ENCODE measurements at regions not wholly inside any gene's neighbourhood (a gene's known extent, or its start where the extent isn't known, plus 50 kb on each side); places are given as distances from the start of the nearest gene placed in this dataset.

DNA sequence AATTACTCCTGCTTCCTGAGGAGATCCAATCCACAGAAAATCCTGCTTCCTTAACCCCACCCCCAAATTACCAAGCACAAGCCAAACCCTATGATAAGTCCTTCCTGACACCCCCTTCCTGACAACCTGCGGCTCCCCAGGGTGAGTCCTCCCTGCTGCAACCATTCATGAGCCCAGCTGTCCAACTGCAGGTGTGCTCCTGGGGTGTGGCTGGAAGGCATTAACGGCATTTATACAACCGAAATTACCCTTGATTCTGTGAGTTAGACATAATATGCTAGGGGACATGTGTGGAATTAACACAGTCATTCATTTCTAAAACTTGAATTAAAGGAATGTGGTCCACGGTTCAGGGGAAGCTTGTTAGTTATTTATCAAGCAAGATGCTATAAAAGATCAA is 119.0 kb upstream of the ALKAL2 start:
- H3K36me3 ChIP-seq (ENCODE audit: insufficient read depth, low read length) = no peaks in the 10 kb centered on the region
- ATAC-seq (ENCODE audit: insufficient read depth, low read depth) (no peak), DNase-seq (no peak)
- H3K4me2 ChIP-seq (ENCODE audit: insufficient read depth, low read length) = no peak overlapping the region
- H3K4me3 ChIP-seq (ENCODE audit: low read depth in 1 of 2, low read length in 2 of 2) = no peak overlapping the region
- peaks cover 13% of the 10 kb centered on the region for H3K4me1 ChIP-seq (ENCODE audit: insufficient read depth, low read length)
- H3K9me3 ChIP-seq (ENCODE audit: insufficient read depth, low read length, severe bottlenecking) = peaks cover 3% of the 10 kb centered on the region
- H2AFZ ChIP-seq (ENCODE audit: low read depth, low read length) = no peak overlapping the region
- no peak overlapping the region for H3K9ac ChIP-seq (ENCODE audit: low read depth, low read length)
- no peaks in the 10 kb centered on the region for H3K27me3 ChIP-seq (ENCODE audit: insufficient read depth, low read length, poor library complexity)
- H4K20me1 ChIP-seq (ENCODE audit: insufficient read depth, low read length) = no peaks in the 10 kb centered on the region
- H3K79me2 ChIP-seq (ENCODE audit: insufficient read depth, low read length) = no peaks in the 10 kb centered on the region
- H3K27ac ChIP-seq (ENCODE audit: low read length) = no peak overlapping the region
- no peak for TF ChIP-seq EZH2 (IDR thresholded peaks at IDR 0.05; ENCODE audit: borderline replicate concordance, low read depth, low read length, severe bottlenecking)
- TF ChIP-seq, protein P1, sequence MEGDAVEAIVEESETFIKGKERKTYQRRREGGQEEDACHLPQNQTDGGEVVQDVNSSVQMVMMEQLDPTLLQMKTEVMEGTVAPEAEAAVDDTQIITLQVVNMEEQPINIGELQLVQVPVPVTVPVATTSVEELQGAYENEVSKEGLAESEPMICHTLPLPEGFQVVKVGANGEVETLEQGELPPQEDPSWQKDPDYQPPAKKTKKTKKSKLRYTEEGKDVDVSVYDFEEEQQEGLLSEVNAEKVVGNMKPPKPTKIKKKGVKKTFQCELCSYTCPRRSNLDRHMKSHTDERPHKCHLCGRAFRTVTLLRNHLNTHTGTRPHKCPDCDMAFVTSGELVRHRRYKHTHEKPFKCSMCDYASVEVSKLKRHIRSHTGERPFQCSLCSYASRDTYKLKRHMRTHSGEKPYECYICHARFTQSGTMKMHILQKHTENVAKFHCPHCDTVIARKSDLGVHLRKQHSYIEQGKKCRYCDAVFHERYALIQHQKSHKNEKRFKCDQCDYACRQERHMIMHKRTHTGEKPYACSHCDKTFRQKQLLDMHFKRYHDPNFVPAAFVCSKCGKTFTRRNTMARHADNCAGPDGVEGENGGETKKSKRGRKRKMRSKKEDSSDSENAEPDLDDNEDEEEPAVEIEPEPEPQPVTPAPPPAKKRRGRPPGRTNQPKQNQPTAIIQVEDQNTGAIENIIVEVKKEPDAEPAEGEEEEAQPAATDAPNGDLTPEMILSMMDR (IDR thresholded peaks at IDR 0.05; ENCODE audit: borderline replicate concordance, extremely low read depth, low read length, poor library complexity, severe bottlenecking) = no peak

DNA sequence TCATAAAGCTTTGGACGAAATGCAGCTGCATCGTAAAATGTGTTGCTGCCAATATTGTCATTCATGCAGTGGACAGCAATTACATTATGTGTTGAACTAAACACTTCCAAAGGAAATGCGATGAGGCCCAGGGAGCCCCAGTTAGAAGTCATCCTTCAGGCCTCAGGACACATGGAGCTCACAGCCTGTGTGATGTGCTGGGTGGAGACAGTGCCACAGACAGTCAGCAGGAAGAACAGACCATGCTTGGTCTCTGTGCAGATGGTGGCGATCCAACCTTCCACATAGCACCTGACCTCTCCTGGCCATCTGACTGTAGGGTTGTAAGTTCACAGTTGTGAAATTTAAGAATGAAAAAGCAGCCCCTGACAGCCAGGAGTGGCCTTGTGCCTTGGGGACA is 118.3 kb upstream of the ALKAL2 start:
- no peak for ATAC-seq (ENCODE audit: insufficient read depth, low read depth)

DNA sequence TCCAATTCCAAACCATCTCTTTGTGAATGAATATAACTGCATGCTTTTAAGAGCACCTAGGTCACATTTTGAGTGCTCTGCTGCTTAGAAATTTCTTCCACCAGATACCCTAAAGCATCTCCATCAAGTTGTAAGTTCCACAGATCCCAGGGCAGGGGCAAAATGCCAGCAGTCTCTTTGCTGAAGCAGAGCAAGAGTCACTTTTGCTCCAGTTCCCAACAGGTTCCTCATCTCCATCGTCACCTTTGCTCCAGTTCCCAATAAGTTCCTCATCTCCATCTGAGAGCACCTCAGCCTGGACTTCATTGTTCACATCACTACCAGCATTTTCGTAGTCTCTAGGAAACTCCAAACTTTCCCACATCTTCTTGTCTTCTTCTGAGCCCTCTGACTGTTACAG is 116.7 kb upstream of the ALKAL2 start:
- TF ChIP-seq, protein P1 (IDR thresholded peaks at IDR 0.05; ENCODE audit: borderline replicate concordance, extremely low read depth, low read length, poor library complexity, severe bottlenecking) = no peak
- TF ChIP-seq EZH2 (IDR thresholded peaks at IDR 0.05; ENCODE audit: borderline replicate concordance, low read depth, low read length, severe bottlenecking) = no peak
- no peak overlapping the region for H3K4me2 ChIP-seq (ENCODE audit: insufficient read depth, low read length)
- no peak for DNase-seq

More for the DNA sequence above, 118.3 kb upstream of the ALKAL2 start:
- no peak overlapping the region for H2AFZ ChIP-seq (ENCODE audit: low read depth, low read length)
- TF ChIP-seq, protein P1 (IDR thresholded peaks at IDR 0.05; ENCODE audit: borderline replicate concordance, extremely low read depth, low read length, poor library complexity, severe bottlenecking) = no peak
- TF ChIP-seq EZH2 (IDR thresholded peaks at IDR 0.05; ENCODE audit: borderline replicate concordance, low read depth, low read length, severe bottlenecking) = no peak
- no peak overlapping the region for H3K4me2 ChIP-seq (ENCODE audit: insufficient read depth, low read length)
- H3K4me3 ChIP-seq (ENCODE audit: low read depth in 1 of 2, low read length in 2 of 2) = no peak overlapping the region
- H3K4me1 ChIP-seq (ENCODE audit: insufficient read depth, low read length) = peaks cover 19% of the 10 kb centered on the region
- H4K20me1 ChIP-seq (ENCODE audit: insufficient read depth, low read length) = no peaks in the 10 kb centered on the region
- peaks cover 3% of the 10 kb centered on the region for H3K9me3 ChIP-seq (ENCODE audit: insufficient read depth, low read length, severe bottlenecking)
- no peak for DNase-seq
- H3K36me3 ChIP-seq (ENCODE audit: insufficient read depth, low read length) = no peaks in the 10 kb centered on the region
- no peaks in the 10 kb centered on the region for H3K79me2 ChIP-seq (ENCODE audit: insufficient read depth, low read length)
- H3K27me3 ChIP-seq (ENCODE audit: insufficient read depth, low read length, poor library complexity) = no peaks in the 10 kb centered on the region
- H3K27ac ChIP-seq (ENCODE audit: low read length) = no peak overlapping the region
- no peak overlapping the region for H3K9ac ChIP-seq (ENCODE audit: low read depth, low read length)

DNA sequence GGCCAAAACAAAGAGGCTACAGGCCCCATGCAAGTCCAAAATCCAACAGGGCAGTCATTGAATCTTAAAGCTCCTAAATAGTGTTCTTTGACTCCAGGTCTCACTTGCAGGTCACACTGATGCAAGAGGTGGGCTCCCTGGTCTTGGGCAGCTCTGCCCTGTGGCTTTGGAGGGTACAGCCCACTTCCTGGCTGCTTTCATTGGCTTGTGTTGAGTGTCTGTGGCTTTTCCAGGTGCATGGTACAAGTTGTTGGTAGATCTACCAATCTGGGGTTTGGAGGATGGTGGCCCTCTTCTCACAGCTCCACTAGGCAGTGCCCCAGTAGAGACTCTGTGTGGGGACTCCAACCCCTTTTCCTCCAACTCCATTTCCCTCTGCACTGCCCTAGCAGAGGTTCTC is 115.8 kb upstream of the ALKAL2 start:
- H3K79me2 ChIP-seq (ENCODE audit: insufficient read depth, low read length) = no peaks in the 10 kb centered on the region
- DNase-seq (peak; percentile 78), ATAC-seq (ENCODE audit: insufficient read depth, low read depth) (peak; percentile 91)
- H3K27me3 ChIP-seq (ENCODE audit: insufficient read depth, low read length, poor library complexity) = no peaks in the 10 kb centered on the region
- H3K4me1 ChIP-seq (ENCODE audit: insufficient read depth, low read length) = peaks cover 23% of the 10 kb centered on the region
- H3K4me3 ChIP-seq (ENCODE audit: low read depth in 1 of 2, low read length in 2 of 2) = no peak overlapping the region
- peaks cover 3% of the 10 kb centered on the region for H3K9me3 ChIP-seq (ENCODE audit: insufficient read depth, low read length, severe bottlenecking)
- H3K36me3 ChIP-seq (ENCODE audit: insufficient read depth, low read length) = no peaks in the 10 kb centered on the region
- no peaks in the 10 kb centered on the region for H4K20me1 ChIP-seq (ENCODE audit: insufficient read depth, low read length)
- H2AFZ ChIP-seq (ENCODE audit: low read depth, low read length) = no peak overlapping the region
- H3K4me2 ChIP-seq (ENCODE audit: insufficient read depth, low read length) = no peak overlapping the region
- TF ChIP-seq EZH2 (IDR thresholded peaks at IDR 0.05; ENCODE audit: borderline replicate concordance, low read depth, low read length, severe bottlenecking) = no peak
- TF ChIP-seq, protein P1 (IDR thresholded peaks at IDR 0.05; ENCODE audit: borderline replicate concordance, extremely low read depth, low read length, poor library complexity, severe bottlenecking) = no peak
- no peak overlapping the region for H3K27ac ChIP-seq (ENCODE audit: low read length)
- no peak overlapping the region for H3K9ac ChIP-seq (ENCODE audit: low read depth, low read length)

More for the DNA sequence above, 116.7 kb upstream of the ALKAL2 start:
- no peak overlapping the region for H3K9ac ChIP-seq (ENCODE audit: low read depth, low read length)
- no peaks in the 10 kb centered on the region for H3K36me3 ChIP-seq (ENCODE audit: insufficient read depth, low read length)
- no peak for ATAC-seq (ENCODE audit: insufficient read depth, low read depth)
- H3K4me1 ChIP-seq (ENCODE audit: insufficient read depth, low read length) = peaks cover 23% of the 10 kb centered on the region
- no peak overlapping the region for H3K27ac ChIP-seq (ENCODE audit: low read length)
- H3K27me3 ChIP-seq (ENCODE audit: insufficient read depth, low read length, poor library complexity) = no peaks in the 10 kb centered on the region
- H2AFZ ChIP-seq (ENCODE audit: low read depth, low read length) = no peak overlapping the region
- peaks cover 3% of the 10 kb centered on the region for H3K9me3 ChIP-seq (ENCODE audit: insufficient read depth, low read length, severe bottlenecking)
- no peaks in the 10 kb centered on the region for H3K79me2 ChIP-seq (ENCODE audit: insufficient read depth, low read length)
- H4K20me1 ChIP-seq (ENCODE audit: insufficient read depth, low read length) = no peaks in the 10 kb centered on the region
- no peak overlapping the region for H3K4me3 ChIP-seq (ENCODE audit: low read depth in 1 of 2, low read length in 2 of 2)
